Common myeloid progenitor, CD34-positive (primary cell): ENCODE measurements at regions not wholly inside any gene's neighbourhood (a gene's known extent, or its start where the extent isn't known, plus 50 kb on each side); places are given as distances from the start of the nearest gene placed in this dataset.

ENCODE experiments used
- CTCF ChIA-PET: fragments of 350-600 bp; sonication (Branson Sonifier 250); formaldehyde crosslinking; loops from one replicate; lab custom pipeline; 2021; ENCODE audit warnings: antibody characterized with exemption; lab: Charles Lee
- POLR2A ChIA-PET: fragments of 350-600 bp; sonication (Branson Sonifier 250); formaldehyde crosslinking; loops from one replicate; lab custom pipeline; 2021; ENCODE audit warnings: antibody characterized with exemption; lab: Charles Lee
- DNase-seq, 3 donors: peaks; one replicate each; pipeline versions ENCODE4 v3.0.0 to v3.0.0-alpha.2; 2013
- H3K27ac ChIP-seq, 2 experiments: 1 replicate in 1 of 2; 2 replicates in 1 of 2; pipeline ENCODE4 v1.7.0; 2013; ENCODE audit warnings: inconsistent platforms in 2 of 2, low read length in 2 of 2, mild to moderate bottlenecking in 2 of 2, low read depth in 1 of 2, moderate library complexity in 1 of 2; ENCODE audit not compliant: severe bottlenecking in 2 of 2, insufficient read depth in 1 of 2, poor library complexity in 1 of 2
- H3K27me3 ChIP-seq, 5 experiments: replicated peaks in 2 of 5; 1 replicate in 3 of 5; 2 replicates in 2 of 5; pipeline versions ENCODE4 v1.6.1 to v1.7.0; 2013; ENCODE audit warnings: low read length in 4 of 5, mild to moderate bottlenecking in 2 of 5, moderate library complexity in 2 of 5, inconsistent platforms in 1 of 5; ENCODE audit not compliant: insufficient read depth in 5 of 5, control insufficient read depth in 4 of 5
- H3K36me3 ChIP-seq, 4 experiments: 1 replicate in 2 of 4; 2 replicates in 2 of 4; pipeline versions ENCODE4 v1.6.1 to v1.7.0; 2013; ENCODE audit warnings: low read length in 3 of 4, control low read depth in 1 of 4, mild to moderate bottlenecking in 1 of 4; ENCODE audit not compliant: control insufficient read depth in 4 of 4, insufficient read depth in 4 of 4
- H3K4me1 ChIP-seq, 4 experiments: 1 replicate in 3 of 4; 2 replicates in 1 of 4; pipeline versions ENCODE4 v1.6.1 to v1.7.1; 2013; ENCODE audit warnings: low read length in 3 of 4, mild to moderate bottlenecking in 3 of 4, control low read depth in 1 of 4, inconsistent platforms in 1 of 4, moderate library complexity in 1 of 4; ENCODE audit not compliant: control insufficient read depth in 4 of 4, insufficient read depth in 4 of 4; ENCODE audit errors: control extremely low read depth in 1 of 4
- H3K4me3 ChIP-seq, 7 experiments: 1 replicate in 4 of 7; 2 replicates in 3 of 7; pipeline versions ENCODE4 v1.5.1 to v1.7.0; 2013; ENCODE audit warnings: mild to moderate bottlenecking in 7 of 7, low read length in 6 of 7, moderate library complexity in 6 of 7, inconsistent platforms in 2 of 7, low read depth in 2 of 7, control low read depth in 1 of 7; ENCODE audit not compliant: insufficient read depth in 4 of 7, control insufficient read depth in 1 of 7; ENCODE audit errors: extremely low read depth in 1 of 7
- H3K9me3 ChIP-seq, 5 experiments: 1 replicate in 4 of 5; 2 replicates in 1 of 5; pipeline versions ENCODE4 v1.6.1 to v1.7.1; 2013; ENCODE audit warnings: low read length in 4 of 5, mild to moderate bottlenecking in 2 of 5, inconsistent platforms in 1 of 5, low read depth in 1 of 5, moderate library complexity in 1 of 5; ENCODE audit not compliant: control insufficient read depth in 4 of 5, insufficient read depth in 2 of 5; ENCODE audit errors: control extremely low read depth in 1 of 5
- WGBS: methylation state at CpG from one replicate; pipeline ENCODE4 v1.1.5; 2013; ENCODE audit not compliant: insufficient coverage; 5-methylcytosine and 5-hydroxymethylcytosine counted together

DNA sequence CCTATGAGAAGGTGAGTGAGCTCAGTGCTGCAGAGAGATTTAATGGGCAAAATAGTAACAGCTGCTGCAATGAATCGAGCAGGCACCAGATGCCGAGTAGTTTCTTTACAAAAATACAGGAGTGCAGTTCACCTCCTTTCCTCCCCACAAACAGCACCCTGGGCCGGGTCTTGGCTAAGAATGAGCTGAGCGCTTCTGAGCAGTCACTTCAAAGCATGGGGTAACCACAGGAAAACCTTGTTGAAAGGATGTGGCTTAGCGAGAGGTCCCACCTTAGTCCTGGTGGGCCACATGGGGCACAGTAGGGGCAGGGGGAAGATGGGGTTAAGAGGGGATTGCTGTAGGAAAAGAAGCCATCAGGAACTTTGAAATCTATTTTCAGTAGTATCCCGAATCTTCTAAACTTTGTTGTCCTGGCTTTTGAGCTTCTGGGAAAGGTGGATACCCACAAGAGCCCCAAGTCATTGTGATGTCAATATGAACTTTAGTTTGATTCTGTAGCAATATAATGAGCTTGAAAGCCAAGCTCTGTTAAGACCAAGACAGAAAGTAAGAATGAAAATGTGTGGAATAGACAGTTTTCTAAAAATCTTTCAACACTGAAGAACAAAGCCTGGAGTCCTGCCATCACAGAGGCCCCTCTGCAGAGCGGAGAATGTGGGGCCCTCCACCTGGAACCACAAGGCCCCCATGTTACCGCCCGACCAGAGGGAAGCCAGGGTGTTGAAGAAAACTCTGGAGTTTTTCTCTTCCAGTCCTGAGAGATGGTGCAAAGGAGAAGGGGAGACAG, 101.0 kb upstream of the ZNF236 start:
- CTCF ChIA-PET = interaction anchor here (0.9 to 2.1 kb wide), 4 partner anchors 12 to 324 kb away, joined by 3 to 13 read pairs (median 4); no protein-coding TSS in a partner anchor
- Histone ChIP-seq H3K4me1 (peaks cover 6 to 17% (median 10%) of the 10 kb centered on the region in 4 experiments), H3K36me3 (no peaks in the 10 kb centered on the region), H3K27ac (no peak overlapping the region), H3K9me3 (no peaks in the 10 kb centered on the region), H3K27me3 (peaks cover 0 to 10% (median 3%) of the 10 kb centered on the region in 5 experiments), H3K4me3 (peak overlapping the region in 2 of 7 experiments; percentile 13 to 17)
- POLR2A ChIA-PET = no interaction called here
- DNase-seq = peak in 2 of 3 donors; percentile 65 to 69
- 40% methylated on average over 9 of the region's 9 CpGs for WGBS

DNA sequence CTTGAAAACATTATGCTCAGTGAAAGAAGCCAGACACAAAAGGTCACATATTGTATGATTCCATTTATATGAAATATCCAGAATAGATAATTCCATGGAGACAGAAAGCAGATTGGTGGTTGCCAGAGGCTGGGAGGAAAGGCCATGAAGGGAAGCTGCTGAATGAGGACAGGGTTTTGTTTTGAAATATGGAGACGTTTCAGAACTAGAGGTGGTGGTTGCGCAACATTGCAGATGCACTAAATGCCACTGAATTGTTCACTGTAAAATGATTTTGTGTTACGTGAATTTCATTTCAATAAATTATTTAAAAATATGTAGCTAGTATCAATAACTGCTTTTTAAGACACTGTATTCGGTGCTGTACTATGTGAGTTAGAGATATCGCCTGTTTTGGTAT, 101.7 kb upstream of the ZNF236 start:
- no peak overlapping the region for H3K27ac ChIP-seq
- WGBS = 60% methylated on average over 3 of the region's 5 CpGs
- H3K36me3 ChIP-seq = no peaks in the 10 kb centered on the region
- H3K27me3 ChIP-seq = peaks cover 0 to 10% (median 3%) of the 10 kb centered on the region in 5 experiments
- no peaks in the 10 kb centered on the region for H3K9me3 ChIP-seq
- ChIA-PET CTCF (interaction anchor here (1.1 to 2.1 kb wide), 2 partner anchors 11 to 13 kb away, joined by 3 to 13 read pairs; no protein-coding TSS in a partner anchor), POLR2A (no interaction called here)
- H3K4me1 ChIP-seq = peaks cover 6 to 17% (median 10%) of the 10 kb centered on the region in 4 experiments
- H3K4me3 ChIP-seq = no peak overlapping the region
- DNase-seq = peak in 2 of 3 donors; percentile 25 to 26

DNA sequence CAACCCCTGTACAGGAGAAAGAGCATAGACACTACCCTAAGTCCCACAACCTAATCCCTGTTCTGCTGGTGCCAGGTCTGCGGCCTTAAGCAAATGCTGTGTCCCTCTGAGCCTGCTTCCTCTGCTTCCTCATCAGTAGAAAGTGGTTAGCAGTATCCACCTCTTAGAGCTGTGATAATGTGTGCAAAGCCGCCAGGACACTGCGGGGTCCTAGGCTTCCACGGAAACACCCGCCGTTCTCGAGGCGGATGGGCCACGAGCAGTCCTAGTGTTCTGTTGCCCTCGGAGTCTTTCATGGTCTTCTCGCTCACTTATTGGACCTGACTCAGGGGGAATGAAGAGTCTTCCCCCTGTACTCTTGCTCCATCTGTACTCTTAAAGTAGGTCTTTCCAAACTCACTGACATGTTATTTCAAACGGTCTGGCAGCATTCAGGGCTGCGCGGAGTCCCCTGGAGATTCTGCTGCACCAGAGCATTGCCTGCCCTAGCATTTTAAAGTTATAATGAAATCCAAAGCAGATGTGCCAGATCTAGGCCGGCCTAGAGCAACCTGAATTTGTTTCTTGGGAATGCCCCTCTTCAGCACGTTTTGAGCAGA, 107.2 kb upstream of the ZNF236 start:
- POLR2A ChIA-PET = no interaction called here
- DNase-seq = no peak
- Histone ChIP-seq H3K4me1 (peaks cover 0 to 11% (median 9%) of the 10 kb centered on the region in 4 experiments), H3K4me3 (no peak overlapping the region), H3K27ac (no peak overlapping the region), H3K9me3 (no peaks in the 10 kb centered on the region), H3K36me3 (no peaks in the 10 kb centered on the region), H3K27me3 (no peaks in the 10 kb centered on the region)
- 94% methylated on average over 15 of the region's 16 CpGs for WGBS
- CTCF ChIA-PET = interaction anchor here (0.8 kb wide), 1 partner anchor 315 kb away, joined by 3 read pairs; no protein-coding TSS in a partner anchor

DNA sequence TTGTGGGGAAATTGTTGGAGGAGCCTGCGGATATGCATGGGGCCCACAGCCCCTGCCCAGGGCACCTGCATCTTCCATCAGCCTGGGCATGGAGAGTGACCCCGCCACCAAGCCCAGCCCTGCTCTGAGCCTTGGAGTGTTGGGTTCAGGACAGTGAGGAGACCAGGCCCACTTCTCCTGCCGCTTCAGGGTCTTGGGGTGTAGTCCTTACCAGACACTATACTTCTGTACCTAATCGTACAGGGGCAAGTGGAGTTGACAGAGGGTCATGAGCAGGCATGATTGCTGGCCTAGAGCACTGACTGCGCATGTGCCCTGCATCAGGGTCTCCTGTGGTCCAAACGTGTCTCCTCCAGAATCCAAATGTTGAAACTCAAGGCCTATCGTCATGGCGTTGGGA, 108.9 kb upstream of the ZNF236 start:
- Histone ChIP-seq H3K9me3 (no peaks in the 10 kb centered on the region), H3K27me3 (no peaks in the 10 kb centered on the region), H3K27ac (no peak overlapping the region), H3K4me1 (peaks cover 0 to 13% (median 10%) of the 10 kb centered on the region in 4 experiments), H3K36me3 (no peaks in the 10 kb centered on the region), H3K4me3 (no peak overlapping the region)
- CTCF ChIA-PET = interaction anchor here (6.6 kb wide), 1 partner anchor 314 kb away, joined by 89 read pairs; no protein-coding TSS in a partner anchor
- POLR2A ChIA-PET = no interaction called here
- WGBS = 98% methylated on average over 8 of the region's 8 CpGs
- no peak for DNase-seq

DNA sequence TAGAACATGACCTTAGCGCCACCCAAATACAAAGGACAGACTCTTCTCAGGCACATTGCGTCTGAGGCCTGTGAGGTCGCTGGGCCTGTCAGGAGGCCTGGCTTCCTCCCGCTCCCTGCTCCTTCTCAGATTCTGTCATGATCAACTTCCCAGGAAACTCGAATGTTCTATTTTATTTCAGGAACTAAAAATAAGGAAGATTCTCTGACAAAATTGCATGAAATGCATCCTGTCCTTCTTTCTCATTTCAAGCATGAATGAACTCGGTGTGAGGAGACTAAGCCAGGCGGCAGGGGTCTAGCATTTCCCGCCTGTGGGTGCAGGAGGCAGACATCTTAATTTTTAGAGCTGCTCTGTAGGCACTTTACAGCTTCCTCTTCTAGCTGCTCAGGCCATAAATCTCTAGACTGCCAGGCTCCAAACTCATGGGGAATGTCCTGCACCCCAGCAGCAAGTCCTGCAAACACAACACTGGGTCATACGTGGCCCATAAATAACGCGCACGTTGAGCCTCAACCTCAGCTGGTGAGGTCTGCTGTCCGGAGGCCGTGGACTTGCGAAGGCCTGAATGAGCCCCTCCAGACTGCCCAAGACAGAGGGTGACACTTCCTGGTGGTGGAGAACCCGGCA, 109.7 kb upstream of the ZNF236 start:
- no peak overlapping the region for H3K4me3 ChIP-seq
- WGBS = 39% methylated on average over 15 of the region's 16 CpGs
- H3K27ac ChIP-seq = no peak overlapping the region
- ChIA-PET CTCF (interaction anchor here (1.5 to 6.6 kb wide), 2 partner anchors 54 to 313 kb away, joined by 3 to 89 read pairs; no protein-coding TSS in a partner anchor), POLR2A (no interaction called here)
- H3K36me3 ChIP-seq = no peaks in the 10 kb centered on the region
- H3K4me1 ChIP-seq = peaks cover 0 to 13% (median 10%) of the 10 kb centered on the region in 4 experiments
- H3K27me3 ChIP-seq = no peaks in the 10 kb centered on the region
- H3K9me3 ChIP-seq = no peaks in the 10 kb centered on the region
- peak in 2 of 3 donors; percentile 66 to 78 for DNase-seq

DNA sequence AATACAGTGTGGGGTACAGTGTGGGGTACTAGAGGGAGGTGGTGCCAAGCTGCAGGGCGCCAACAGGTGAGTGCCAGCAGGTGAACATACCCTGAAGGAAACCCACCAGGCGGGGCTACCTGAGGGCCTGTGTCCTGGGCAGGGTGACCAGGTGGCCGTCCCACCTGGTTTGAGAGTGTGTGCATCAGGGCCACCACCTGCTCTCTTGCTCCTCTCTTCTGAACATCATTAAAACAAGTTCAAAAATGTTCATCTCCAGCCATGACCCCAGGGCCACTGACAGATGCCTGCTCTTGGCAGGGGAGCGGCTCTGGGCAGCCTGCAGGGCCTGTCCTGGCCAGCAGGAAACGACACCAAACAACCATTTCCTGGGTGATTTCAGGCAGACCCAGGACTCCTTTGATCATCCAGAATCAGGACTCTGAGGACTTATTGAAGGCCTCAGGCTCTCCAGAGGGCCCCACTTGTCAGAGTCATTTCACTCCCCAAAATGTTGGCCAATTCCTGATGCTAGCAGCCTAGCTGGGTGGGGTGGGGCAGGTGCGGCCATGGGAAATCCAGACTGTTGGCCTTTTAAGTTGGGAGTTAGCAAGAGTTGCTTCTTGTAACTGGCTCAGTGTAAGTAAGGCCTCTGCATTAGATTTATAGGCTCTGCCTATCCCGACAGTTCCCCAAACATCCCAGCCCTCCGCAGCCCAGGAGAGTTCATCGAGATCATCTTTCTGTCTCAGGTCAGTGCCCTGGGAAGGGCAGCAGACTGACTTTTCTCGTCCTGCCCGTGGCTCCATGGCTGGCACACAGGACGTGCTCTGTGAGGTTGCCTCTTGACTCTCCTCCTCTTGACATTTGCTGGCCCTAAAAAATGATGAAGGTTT, 111.5 kb upstream of the ZNF236 start:
- Histone ChIP-seq H3K4me1 (peaks cover 0 to 13% (median 10%) of the 10 kb centered on the region in 4 experiments), H3K27me3 (no peaks in the 10 kb centered on the region), H3K27ac (no peak overlapping the region), H3K36me3 (no peaks in the 10 kb centered on the region), H3K4me3 (no peak overlapping the region), H3K9me3 (no peaks in the 10 kb centered on the region)
- ChIA-PET CTCF (interaction anchor here (1.1 to 6.6 kb wide), 9 partner anchors 11 to 311 kb away, joined by 3 to 89 read pairs (median 4); no protein-coding TSS in a partner anchor), POLR2A (no interaction called here)
- no peak for DNase-seq
- WGBS = 100% methylated on average over 12 of the region's 12 CpGs
